ENCODE measurements at regions not wholly inside any gene's neighbourhood (a gene's known extent, or its start where the extent isn't known, plus 50 kb on each side); places are given as distances from the start of the nearest gene placed in this dataset.

- TF ChIP-seq SP1 (IDR thresholded peaks at IDR 0.05; ENCODE audit: low read depth, low read length) = no peak
- no peak for TF ChIP-seq EZH2 (IDR thresholded peaks at IDR 0.05; ENCODE audit: low read depth, low read length, severe bottlenecking)
- TF ChIP-seq POLR2AphosphoS5 (IDR thresholded peaks at IDR 0.05; ENCODE audit: low read depth, low read length) = no peak
- TF ChIP-seq EP300 (IDR thresholded peaks at IDR 0.05; ENCODE audit: borderline replicate concordance in 1 of 2, low read depth in 2 of 2, low read length in 2 of 2) = no peak
- no peak for TF ChIP-seq CTCF (IDR thresholded peaks at IDR 0.05; ENCODE audit: control extremely low read depth in 1 of 3, insufficient read depth in 1 of 3, low read depth in 1 of 3, low read length in 3 of 3)
- TF ChIP-seq RXRA (IDR thresholded peaks at IDR 0.05; ENCODE audit: insufficient read depth, low read depth, low read length) = no peak
- no peak for TF ChIP-seq ZNF274 (IDR thresholded peaks at IDR 0.05; ENCODE audit: borderline replicate concordance, extremely low read depth, low read length)
- no peak for TF ChIP-seq HDAC2 (IDR thresholded peaks at IDR 0.05; ENCODE audit: borderline replicate concordance in 1 of 2, low read depth in 2 of 2, low read length in 2 of 2)
- no peak for TF ChIP-seq ATF2 (IDR thresholded peaks at IDR 0.05; ENCODE audit: low read length)
- TF ChIP-seq CHD1 (IDR thresholded peaks at IDR 0.05; ENCODE audit: low read depth, low read length) = no peak
- TF ChIP-seq USF2 (IDR thresholded peaks at IDR 0.05; ENCODE audit: low read length) = no peak
These were observed 521.4 kb upstream of the JAG1 start for GRCh38 chr20:11195169-11195568.

Measured in H1 (cell line).